ENCODE measurements at regions not wholly inside any gene's neighbourhood (a gene's known extent, or its start where the extent isn't known, plus 50 kb on each side); places are given as distances from the start of the nearest gene placed in this dataset.
"Not testable (repeated sequence)": the region's sequence is repeated elsewhere in the genome, so short reads cannot be mapped to it uniquely, and the experiment has no call there.

- DNase-seq, result no peak
Observed at GRCh38 chr1:56257726-56258125, 321.6 kb downstream of the PLPP3 start.

GRCh38 chr1:56256153-56257000 is 323.0 kb downstream of the PLPP3 start:
- DNase-seq, result no peak

GRCh38 chr1:56255516-56256152 is 323.7 kb downstream of the PLPP3 start:
- no peak for DNase-seq

- DNase-seq, result no peak
Observed at GRCh38 chr1:56254130-56254529, 325.2 kb downstream of the PLPP3 start.

GRCh38 chr1:56250809-56251208 is 328.6 kb downstream of the PLPP3 start:
- no peak for DNase-seq

- DNase-seq, result no peak
Observed at GRCh38 chr1:56249234-56249633, 330.1 kb downstream of the PLPP3 start.

- no peak for DNase-seq
Observed at GRCh38 chr1:56248138-56248537, 331.2 kb downstream of the PLPP3 start.

- not testable (repeated sequence) for DNase-seq
Observed at GRCh38 chr1:56246726-56247125, 332.6 kb downstream of the PLPP3 start.

GRCh38 chr1:56240400-56240799 is 339.0 kb downstream of the PLPP3 start:
- DNase-seq, result no peak

- no peak for DNase-seq
Observed at GRCh38 chr1:56237491-56238064, 341.8 kb downstream of the PLPP3 start.

- DNase-seq, result no peak
Observed at GRCh38 chr1:56236688-56237087, 342.7 kb downstream of the PLPP3 start.

- no peak for DNase-seq
Observed at GRCh38 chr1:56235909-56236510, 343.4 kb downstream of the PLPP3 start.

- DNase-seq, result no peak
Observed at GRCh38 chr1:56229186-56229585, 350.2 kb downstream of the PLPP3 start.

GRCh38 chr1:56227886-56228285 is 351.5 kb downstream of the PLPP3 start:
- DNase-seq, result no peak

- DNase-seq, result no peak
Observed at GRCh38 chr1:56227401-56227800, 352.0 kb downstream of the PLPP3 start.

GRCh38 chr1:56225964-56226815 is 353.2 kb downstream of the PLPP3 start:
- no peak for DNase-seq

- DNase-seq, result no peak
Observed at GRCh38 chr1:56223968-56224367, 355.4 kb downstream of the PLPP3 start.

- no peak for DNase-seq
Observed at GRCh38 chr1:56222914-56223540, 356.3 kb downstream of the PLPP3 start.

- no peak for DNase-seq
Observed at GRCh38 chr1:56220021-56220420, 359.3 kb downstream of the PLPP3 start.

- DNase-seq, result no peak
Observed at GRCh38 chr1:56218023-56218422, 361.3 kb downstream of the PLPP3 start.

- DNase-seq, result no peak
Observed at GRCh38 chr1:56216218-56216617, 363.1 kb downstream of the PLPP3 start.

GRCh38 chr1:56215771-56216170 is 363.6 kb downstream of the PLPP3 start:
- DNase-seq, result no peak

All from NCI-H748 treated with DMSO at 0.1 percent for 48 hours (cell line).